NCI-H2081 treated with DMSO at 0.1 percent for 48 hours (cell line): ENCODE measurements at regions not wholly inside any gene's neighbourhood (a gene's known extent, or its start where the extent isn't known, plus 50 kb on each side); places are given as distances from the start of the nearest gene placed in this dataset.
"Not testable (repeated sequence)": the region's sequence is repeated elsewhere in the genome, so short reads cannot be mapped to it uniquely, and the experiment has no call there.

Experiments
- DNase-seq: peaks from one replicate; lab custom pipeline; 2025; lab: John Stamatoyannopoulos, UW

DNA sequence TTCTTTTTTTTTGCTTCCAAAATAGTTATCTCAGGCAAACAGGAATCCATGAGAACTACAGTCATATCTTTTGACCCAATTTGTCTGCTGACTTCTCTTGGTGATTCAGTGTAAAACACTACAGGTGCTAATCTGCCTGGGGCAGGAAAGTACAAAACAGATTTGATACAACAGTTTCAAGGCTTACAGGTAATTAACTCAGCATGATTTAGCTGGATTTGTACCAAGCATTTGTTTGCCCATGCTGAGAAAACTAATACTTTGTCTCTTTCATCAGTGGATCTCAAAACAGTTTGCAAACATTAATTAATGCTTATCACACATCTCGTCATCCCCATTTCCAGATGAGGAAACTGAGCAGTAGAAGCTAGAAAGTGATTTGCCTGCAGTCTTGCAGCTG, 312.5 kb upstream of the SEMA6A start:
- DNase-seq: peak; percentile 83

DNA sequence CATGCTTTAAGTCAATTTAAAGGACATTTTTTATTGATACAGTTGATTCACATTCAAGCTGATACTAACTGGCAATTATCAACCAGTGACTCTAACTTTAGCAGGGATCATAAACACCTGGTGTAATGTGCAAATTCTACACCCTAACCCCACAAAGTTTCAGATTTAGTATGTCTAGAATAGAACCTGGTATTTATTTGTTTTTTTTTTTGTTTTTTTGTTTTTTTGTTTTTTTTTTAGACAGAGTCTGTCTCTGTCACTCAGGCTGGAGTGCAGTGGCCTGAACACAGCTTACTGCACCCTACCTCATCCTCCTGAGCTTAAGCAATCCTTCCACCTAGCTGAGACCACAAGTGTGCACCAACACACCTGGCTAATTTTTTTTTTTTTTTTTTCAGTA, 311.2 kb upstream of the SEMA6A start:
- DNase-seq: no peak

DNA sequence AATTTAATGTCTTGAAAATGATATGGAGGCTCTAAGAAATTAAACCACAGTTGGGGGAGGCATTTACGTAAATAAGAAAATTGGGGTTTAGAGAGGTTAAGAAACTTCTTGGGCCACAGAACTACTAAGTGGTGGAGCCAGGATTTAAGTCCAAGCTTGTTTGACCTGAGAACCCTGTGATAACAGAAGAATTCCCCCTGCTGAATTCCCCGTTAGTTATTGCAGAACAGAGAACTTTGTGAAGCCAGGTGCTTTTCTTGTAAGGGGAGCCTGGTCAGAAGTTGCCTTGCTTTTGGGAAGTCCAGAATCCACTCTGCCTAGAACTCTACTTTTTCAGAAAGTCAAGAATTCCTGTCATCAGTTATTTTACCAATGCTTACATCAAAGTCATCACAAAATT, 309.3 kb upstream of the SEMA6A start:
- no peak for DNase-seq

DNA sequence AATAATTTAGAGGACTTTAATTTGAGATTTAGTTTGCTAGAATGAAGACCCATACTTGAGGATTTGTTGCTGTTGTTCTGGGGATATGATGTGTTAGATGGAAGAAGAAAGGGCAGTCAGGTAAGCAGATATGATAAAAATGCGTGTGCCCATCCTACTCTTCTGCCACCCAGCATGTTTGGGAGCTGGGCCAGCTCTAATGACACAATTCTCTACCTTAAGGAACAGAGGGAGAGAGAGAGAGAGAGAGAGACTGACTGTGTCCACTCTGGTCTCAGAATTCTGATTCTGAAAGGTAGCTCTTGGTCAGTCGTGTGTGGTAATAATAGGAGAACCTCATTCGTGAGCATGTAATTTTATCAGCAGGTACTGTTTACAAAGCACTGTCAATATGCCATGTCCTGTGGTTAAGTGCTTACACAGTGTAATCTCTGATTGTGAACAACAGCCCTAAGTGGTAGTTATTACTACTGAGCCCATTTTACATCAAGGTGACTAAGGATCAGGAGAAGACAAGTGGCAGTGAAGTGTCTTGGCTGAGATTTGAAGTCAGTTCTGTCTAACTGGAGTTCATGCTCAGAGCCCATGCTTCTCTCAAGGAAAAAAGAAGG, 307.4 kb upstream of the SEMA6A start:
- DNase-seq: peak; percentile 28

DNA sequence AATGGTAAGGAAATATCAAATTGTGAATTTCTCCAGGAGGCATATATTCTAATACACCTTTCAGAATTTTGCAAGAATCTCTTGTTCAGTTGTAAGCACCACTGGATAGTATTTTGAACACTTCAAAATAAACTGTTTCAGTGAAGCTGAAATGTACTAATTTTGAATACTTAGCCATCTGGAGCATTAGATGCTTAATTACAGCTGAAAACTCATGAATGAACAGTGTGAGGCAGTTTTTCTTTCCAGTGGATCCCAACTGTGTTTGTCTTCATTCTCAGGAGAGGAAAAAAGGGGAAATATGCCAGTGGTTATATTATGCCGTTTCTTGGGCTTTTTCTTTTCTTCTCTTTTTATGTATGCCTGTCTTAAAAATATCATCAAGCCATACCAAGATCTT, 306.0 kb upstream of the SEMA6A start:
- no peak for DNase-seq

DNA sequence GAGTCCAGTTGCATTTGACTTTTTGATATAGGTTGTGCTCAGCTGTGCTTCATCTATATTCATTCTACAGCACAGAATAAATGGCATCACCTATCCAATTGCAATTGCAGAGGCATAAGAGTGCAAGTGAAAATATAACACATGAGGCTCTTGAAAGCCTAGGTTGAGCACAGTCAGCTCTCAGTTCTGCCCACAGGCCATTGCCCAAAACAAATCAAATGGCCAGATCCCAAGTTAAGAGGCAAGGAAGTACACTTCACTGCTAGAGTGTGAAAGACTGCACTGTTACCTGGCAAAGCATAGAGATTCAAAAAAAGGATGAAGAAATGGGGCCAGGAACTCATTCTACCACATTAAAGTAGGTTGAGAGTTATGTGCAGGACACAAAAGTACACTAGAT, 305.5 kb upstream of the SEMA6A start:
- DNase-seq: no peak

DNA sequence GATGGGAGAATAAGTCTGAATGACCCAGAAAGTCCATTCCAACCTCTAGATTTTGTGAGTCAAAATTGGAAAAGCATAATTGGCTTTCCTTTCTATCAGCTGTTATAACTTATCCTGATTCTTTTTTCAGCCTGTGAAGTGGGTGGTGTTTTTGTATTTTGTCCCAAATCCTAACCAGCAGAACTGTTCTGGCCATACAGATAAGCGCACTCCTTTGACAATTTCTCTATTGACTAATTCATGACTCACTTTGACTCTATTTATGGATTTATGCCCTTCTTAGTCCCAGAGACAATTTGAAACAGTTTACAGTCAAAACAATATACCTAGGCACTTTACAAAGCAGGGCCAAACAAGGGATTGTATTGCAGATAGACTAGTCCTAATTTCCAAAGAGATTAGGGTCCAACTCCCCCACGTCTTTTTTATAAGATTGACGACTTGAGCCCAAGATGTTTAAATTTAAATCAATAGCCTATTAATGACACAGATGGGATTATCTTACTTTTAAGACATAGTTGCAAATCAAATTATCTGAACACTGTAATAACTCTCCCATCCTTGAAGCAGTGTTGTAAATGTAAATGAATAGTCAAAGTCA, 301.7 kb upstream of the SEMA6A start:
- no peak for DNase-seq

DNA sequence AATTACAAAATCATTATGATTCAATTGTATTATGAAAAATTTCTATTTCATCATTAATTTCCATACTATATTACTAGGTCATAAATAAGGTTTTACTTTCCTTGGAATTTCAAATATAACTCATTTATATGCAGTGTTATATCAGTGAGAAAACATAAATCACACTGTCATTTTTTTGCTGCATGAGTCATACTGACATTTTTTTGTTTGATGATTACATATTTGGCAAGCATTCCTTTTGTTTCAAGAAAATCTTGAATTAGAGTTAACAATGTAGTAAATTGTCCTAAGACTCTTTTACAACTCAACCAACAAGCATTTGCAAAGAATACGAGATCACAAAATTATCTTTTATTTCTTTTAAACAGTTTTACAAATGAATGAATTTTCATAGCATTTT, 298.4 kb upstream of the SEMA6A start:
- DNase-seq: no peak

DNA sequence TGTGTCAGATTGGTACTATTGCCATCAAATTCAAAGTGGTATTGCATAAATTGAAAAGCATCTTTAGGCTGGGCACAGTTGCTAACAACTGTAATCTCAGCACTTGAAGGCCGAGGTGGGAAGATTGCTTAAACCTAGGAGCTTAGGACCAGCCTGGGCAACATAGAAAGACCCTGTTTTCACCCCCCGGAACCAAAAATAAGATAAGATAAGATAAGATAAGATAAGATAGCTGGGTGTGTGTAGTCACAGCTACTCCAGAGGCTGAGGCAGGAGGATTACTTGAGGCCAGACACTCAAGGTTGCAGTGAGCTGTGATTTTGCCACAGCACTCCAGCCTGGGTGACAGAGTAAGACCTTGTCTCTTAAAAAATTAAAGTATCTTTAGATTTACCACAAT, 297.9 kb upstream of the SEMA6A start:
- no peak for DNase-seq

DNA sequence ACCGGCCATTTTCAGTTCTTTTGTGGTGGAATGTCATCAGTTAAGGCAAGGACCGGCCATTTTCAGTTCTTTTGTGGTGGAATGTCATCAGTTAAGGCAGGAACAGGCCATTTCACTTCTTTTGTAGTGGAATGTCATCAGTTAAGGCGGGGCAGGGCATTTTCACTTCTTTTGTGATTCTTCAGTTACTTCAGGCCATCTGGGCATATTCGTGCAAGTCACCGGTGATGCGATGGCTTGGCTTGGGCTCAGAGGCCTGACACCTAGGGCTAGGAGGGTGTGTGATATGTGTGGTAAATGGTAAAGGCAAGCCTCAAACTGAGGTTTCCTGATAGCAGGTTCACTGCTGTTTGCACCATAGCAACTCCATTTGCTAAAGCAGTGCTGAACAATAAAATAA, 293.2 kb upstream of the SEMA6A start:
- DNase-seq: not testable (repeated sequence)

DNA sequence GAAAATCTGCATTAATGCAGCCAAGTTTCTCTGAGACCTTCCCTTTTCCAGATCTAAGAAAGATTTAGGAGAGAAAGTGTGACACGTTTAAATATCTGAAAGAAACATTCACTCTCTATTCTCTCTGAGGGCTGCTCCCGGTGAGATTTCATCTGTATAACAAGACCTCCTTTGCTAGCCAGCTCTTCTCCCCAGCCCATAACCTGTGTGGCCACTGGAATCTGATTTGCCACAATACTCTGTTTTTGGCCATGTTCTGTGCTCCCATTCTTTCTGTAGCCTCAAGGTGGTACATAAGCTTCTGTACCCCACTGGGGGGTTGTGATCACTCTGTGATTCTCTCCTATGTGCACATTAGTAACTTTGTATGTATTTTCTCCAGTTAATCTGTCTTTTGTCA, 291.0 kb upstream of the SEMA6A start:
- no peak for DNase-seq

DNA sequence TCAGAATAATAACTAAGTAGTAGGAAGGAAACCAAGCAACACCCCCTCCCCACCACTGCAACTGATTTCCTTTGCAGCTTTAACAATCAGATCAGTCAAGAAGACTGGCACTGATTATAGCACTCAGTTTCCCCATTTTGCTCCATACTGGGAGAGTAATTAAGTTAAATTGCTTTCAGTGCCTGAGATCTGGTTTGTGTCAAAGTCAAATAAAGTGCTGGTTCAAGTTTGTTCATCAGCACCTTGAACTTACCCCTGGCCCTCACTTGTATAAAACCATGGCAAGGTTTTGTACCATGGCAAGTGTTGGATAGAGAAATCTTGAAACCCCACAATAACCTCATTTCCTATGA, 290.2 kb upstream of the SEMA6A start:
- DNase-seq: no peak

DNA sequence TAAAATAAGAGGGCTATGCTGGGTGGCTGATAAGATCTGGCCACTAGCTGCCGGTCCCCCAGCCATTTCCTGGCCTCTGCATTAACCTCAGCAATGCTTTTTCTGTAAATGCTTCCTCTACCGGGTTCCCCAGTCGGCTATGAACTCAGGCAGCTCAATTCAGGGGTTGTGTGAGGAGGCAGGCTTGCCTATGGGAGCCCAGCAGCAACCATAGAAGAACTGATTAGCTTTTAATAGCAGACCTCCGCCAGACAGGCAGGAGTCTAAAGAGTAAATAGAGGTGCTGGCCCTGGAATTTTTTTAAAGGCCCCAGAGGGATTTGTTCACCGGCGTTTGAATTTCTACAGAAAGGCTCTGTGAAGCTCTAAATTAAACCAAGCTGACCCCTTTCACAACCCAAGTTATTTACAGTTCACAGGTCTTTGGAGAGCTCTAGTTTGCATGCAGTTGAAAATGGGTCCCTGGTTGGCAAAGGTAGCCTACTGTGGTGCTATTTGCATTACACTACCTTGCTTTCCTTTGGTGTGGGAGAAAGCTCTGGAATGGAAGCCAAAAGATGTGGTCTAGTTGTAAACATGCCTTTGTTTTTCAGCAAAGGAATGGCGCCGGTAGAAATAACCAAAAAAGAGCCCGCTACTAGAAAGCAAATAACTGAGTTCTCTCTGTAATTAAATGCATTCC, 289.7 kb upstream of the SEMA6A start:
- DNase-seq: no peak

DNA sequence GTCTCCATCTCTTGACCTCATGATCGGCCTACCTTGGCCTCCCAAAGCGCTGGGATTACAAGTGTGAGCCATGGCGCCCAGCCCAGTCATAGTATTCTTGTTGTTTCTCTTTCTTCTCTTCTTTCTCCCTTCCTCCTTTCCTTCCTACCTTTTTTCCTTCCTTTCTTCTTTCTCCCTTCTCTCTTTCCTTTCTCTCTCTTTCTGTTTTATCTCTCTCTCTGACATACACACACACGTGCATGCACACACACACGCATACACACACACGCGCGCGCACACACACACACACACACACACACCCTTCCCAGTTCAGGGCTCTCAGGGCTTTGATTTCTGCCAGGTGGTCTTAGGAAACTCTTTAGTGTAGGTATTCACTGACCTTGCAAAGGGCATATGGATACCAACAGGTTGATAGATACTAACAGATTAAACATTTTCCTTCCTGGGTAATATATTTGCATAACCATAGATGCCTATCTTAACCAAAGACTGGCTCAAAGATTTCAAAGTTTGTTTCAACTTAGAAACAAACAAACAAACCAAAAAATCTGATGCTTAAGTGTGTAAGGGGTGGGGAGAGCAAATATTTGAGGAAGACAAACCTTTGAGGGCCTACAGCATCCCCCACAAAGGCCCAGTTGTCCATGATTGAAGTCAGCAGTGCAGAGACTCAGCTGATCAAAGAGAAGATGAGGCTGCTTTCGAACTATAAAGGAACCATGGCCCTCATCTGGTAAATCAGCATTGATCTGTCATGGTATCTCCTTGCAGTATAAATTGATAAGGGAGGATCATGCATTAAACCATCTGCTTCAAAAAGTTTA, 288.2 kb upstream of the SEMA6A start:
- DNase-seq: no peak

DNA sequence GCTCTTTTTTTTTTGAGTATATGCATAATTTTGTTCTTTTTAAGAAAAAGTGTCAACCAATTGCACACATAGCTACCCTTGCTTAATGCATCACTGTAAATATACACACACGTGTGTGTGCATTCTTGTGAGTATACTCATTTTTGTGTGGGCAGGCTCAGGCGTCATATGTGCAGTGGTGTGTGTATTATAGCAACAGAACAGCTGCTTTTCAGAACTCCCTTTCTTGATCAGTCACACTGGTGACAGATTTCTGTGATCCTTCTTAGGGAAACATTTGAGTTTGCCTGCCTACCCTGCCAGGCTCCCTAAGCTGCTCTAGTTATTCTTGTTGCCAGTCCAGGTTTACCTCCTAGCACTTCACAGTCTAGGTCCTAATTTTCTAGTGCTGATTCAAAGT, 287.0 kb upstream of the SEMA6A start:
- no peak for DNase-seq

DNA sequence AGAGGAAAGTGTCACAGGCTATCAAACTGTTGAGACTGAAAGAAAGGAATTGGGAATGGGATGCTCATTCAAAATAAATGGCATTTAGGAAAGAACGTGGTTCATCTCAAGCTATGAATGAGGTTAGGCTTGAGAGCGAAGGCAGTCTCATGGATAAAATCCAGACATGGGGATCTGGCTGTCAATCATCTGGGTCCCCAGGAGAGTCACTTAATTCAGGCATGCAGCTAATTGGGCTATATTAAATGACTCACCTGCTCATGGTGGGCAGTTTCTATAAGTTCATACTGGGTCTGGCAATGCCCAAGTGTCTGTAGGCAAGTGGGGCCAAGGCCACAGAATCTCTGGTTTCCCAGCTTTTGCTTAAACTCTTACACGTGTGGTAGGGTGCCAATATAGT, 286.5 kb upstream of the SEMA6A start:
- DNase-seq: no peak

DNA sequence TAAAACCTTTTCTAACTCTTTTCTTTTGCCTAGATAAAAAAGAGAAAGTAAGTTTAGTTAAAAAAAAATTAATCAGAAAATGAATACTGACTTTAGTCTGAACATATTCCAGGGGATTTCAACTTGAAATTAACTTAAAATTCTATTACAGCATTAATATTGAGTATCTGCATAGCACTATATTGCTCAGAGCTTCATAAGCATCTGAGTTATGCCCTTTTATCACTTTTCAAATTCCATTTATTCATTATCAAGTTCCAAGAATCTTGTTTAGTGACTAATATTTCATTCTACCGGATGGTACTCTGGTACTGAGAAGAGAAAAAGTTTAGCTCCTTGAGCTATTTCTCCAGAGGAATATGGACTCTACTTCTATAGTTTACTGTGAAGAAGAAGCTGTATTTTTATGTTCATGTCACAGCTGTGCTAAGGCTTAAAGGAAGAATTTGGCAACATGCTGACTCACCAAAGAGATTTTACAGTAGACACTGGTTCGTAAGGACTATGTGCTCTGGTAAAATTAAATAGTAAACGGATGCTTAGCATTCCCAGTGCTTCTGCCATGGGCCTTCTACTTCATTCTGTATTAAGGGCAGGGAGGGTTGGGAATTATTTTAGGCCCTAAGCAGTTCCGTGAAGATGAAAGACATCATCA, 285.2 kb upstream of the SEMA6A start:
- DNase-seq: no peak

DNA sequence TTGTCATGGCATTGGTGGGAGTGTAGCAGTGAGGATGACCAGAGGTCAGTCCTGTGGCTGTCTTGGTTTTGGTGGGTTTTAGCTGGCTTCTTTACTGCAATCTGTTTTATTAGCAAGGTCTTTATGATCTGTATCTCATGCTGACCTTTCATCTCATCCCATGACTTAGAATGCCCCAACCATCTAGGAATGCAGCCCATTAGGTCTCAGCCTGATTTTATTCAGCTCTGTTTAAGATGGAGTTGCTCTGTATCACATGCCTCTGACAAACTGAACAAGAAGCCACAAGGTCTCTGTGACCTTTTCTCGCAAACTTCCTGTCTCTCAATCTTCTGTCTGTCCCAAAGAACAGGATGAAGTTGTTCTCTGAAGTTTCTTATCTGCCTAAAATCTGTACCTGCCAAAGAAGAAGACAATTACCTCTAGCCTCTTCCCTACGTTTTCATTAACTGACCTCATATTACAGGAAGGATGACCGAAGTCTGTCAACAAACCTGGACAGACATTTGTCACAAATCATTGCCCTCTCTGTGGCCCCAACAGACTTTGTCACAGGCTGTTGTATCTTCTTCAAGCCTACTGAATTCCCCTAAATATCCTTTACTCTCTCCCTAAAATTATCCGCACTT, 284.2 kb upstream of the SEMA6A start:
- no peak for DNase-seq

DNA sequence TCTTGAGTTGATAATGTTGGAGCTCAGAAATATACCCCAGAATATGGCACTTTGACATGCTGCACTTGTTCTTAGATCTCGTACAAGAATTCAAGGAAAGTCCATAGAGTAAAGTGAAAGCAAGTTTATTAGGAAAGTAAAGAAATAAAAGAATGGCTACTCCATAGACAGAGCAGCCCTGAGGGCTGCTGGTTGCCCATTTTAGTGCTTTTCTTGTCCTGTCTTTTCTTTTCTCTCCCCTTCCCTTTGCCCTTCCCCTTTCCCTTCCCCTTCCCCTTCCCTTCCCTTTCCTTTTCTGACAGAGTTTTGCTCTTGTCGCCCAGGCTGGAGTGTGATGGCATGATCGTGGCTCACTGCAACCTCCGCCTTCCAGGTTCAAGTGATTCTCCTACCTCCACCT, 283.4 kb upstream of the SEMA6A start:
- not testable (repeated sequence) for DNase-seq

DNA sequence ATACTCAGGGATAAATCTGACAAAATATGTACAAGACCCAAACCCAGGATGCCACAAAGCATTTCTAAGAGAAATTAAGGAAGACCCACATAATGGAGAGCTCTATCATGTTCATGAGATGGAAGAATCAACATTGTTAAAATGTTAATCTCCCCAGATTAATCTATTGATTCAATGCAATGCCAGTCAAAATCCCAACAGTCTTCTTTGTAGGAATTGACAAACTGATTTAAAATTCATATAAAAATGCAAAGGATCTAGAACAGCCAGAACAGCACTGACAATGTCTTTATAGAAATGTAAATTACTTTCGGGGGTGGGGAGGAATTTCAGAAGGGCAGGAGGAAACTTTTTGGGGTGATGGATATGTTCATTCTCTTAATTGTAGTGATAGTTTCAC, 281.6 kb upstream of the SEMA6A start:
- DNase-seq: no peak

DNA sequence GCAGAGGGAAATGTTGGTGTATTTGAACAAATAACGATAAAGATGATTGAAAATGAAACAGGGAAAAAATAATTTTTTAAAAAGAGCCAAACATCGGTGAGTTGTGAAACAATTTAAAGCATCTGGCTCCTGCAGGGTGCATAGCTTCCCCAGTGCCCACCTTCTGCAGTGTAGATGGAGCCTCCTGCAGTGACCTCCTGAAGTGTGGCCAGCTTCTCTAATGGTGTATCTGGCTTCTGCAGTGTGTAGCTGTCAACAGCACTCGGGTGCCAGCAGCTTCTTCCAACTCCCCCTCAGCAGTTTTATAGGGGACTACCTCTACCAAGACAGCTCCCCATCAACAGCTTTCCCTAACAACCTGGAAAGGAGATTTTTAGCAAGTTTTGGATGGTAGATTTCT, 279.4 kb upstream of the SEMA6A start:
- DNase-seq: no peak

DNA sequence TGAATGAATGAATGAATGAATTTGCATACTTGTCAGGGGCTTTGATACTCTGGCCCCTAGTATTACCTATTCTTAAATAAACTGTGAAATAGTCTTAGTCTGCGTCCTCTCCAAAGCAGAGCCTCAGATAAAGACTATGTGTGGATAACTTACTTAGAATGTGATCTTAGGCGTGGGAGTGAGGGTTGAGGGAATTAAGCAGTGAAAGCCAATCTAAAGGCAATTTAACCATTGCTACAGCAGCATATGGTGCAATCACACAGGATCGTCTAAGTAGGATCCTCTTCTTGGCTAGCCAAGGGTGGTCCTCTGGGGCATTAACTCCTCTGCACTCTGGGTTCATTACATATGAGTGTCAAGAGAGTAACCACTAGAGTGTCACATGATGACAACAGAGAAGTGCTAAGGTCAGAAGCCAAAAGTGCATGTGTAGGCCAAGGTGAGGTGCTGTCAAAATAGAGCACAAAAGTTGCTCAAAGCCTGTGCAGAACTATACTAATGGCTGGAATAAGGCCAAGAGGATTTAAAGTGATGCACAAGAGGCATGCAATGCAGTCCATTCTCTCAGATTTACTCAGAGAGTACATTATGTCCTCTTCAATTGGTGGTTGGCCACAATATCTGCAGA, 274.4 kb upstream of the SEMA6A start:
- no peak for DNase-seq
